Stimulated activated CD8-positive, alpha-beta memory T cell treated with anti-CD3 and anti-CD28 coated beads, Interleukin-7, amount 100 ng/mL, for 1 hour (primary cell): ENCODE measurements at regions not wholly inside any gene's neighbourhood (a gene's known extent, or its start where the extent isn't known, plus 50 kb on each side); places are given as distances from the start of the nearest gene placed in this dataset.

ENCODE experiments used
- DNase-seq, 2 donors: peaks; one replicate each; pipeline ENCODE4 v3.0.0-alpha.2; 2020; ENCODE audit warnings: low read depth in 2 of 2

- no peak for DNase-seq
Observed at GRCh38 chr11:95306801-95307200, 75.8 kb upstream of the SESN3 start.

DNA sequence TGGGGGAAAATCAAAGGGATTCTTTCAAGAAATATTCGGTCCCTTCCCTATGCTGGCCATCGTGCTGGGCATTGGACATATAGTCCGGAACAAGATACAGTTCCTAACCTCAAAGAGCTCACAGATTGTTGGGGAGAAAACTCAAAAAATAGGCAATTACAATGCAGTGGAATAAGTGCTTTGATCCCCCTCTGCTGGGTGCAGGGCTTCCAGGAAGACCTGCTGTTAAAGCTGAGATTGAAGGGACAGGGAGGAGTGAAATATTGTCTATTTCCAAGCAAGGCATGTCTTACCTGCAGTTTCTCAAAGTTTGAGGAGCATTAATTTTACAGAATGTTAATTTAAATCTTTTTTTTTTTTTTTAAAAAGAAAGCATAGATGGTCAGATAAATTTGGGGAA is 75.1 kb upstream of the SESN3 start:
- no peak for DNase-seq

- no peak for DNase-seq
Observed at GRCh38 chr11:95305705-95306104, 74.7 kb upstream of the SESN3 start.

DNA sequence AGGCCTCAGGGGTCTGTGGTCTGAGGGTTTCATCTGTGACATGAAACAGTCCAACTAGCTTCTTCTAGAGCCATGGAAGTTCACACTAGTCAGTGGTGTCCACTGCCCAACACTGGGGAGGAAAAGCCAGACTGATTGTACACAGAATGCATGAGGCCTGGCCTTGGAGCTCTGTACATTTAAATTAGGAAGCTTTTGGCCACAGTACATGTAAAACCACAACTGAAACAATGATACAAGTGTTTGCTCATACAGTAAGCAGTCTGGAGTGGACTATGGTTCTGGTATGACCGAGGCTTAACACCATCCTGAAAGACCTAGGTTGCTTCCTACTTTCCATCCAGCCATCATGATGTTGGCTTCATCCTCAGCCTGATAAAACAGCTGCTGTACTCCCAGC is 73.8 kb upstream of the SESN3 start:
- DNase-seq: no peak

DNA sequence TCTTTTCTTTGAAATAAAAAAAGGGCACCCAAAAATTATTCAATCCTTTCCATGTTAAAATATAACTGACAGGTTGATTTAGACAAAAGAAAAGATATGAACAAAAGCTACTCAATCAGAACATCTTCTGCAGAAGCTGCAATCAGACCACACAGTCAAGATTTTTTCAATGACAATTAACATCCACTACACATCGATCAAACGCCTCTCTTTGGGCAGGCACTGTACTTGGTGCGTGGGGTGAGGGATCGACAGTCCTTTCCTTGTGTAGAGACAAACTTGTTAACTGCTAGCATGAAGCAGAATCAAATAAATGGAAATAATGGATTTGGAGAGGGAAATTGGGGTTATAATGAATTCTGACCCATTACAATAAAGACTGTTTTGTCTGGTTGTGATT is 71.2 kb upstream of the SESN3 start:
- no peak for DNase-seq

DNA sequence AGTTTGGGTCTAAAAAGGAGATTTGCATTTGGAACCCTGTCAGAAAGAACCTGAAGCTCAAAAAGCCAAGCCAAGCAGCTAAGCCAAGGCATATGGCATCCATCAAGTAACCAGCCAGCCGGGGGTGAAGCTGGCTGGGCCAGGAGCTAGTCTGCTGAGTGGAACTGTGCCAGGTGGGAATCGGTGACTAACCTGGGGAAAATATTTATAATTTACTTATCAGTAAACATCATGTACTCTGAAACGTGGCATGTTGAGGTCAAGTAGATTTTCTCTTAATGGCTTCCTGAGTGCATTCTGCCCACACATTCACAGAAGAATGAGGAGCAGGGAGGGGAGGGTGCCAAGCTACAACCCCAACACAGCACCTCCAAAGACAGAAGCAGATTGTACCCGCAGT is 70.5 kb upstream of the SESN3 start:
- DNase-seq: no peak

GRCh38 chr11:95299078-95299679 is 68.2 kb upstream of the SESN3 start:
- DNase-seq: no peak

GRCh38 chr11:95297680-95298452 is 66.9 kb upstream of the SESN3 start:
- no peak for DNase-seq

GRCh38 chr11:95296621-95297025 is 65.6 kb upstream of the SESN3 start:
- no peak for DNase-seq

DNA sequence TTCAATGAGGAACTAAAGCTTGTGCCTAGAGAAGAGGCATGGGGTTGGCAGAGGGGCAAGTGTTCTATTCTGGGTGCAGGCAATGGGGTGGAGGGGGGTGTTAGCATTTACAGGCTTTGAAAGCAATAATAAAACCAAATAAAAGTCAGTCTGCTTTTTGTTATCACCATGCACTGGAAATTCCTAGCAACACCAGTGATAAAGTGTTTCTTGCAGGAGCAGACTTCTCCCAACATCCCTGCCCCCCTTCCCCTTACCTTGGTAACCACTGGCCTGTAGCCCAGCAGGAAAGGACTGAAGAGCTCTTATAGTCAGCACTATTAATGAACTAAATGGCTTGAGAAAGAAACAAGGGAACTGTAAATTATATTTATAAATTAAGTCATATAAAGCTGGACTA is 65.2 kb upstream of the SESN3 start:
- no peak for DNase-seq

GRCh38 chr11:95295382-95296149 is 64.6 kb upstream of the SESN3 start:
- no peak for DNase-seq

- DNase-seq: no peak
Observed at GRCh38 chr11:95294701-95295100, 63.7 kb upstream of the SESN3 start.

DNA sequence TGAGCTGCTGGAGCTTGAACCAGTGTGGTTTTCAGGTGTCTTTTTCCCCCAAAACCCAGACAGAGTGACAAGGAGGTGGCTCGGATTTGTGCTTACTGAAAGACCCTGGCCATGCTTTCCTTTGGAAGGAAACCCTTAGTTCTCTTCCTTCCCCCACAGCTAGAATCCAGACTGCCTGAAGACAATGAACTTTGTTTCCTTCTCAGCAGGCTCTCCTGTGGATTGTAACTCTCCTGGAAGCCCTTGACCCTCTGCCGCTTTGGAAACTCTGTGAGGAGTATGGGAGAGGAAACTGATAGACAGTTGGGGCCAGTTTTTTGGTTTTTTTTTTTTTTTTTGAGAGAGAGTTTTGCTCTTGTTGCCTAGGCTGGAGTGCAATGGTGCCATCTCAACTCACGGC is 62.1 kb upstream of the SESN3 start:
- DNase-seq: no peak

GRCh38 chr11:95291946-95292345 is 60.9 kb upstream of the SESN3 start:
- DNase-seq: no peak

GRCh38 chr11:95289378-95290101 is 58.5 kb upstream of the SESN3 start:
- no peak for DNase-seq

DNA sequence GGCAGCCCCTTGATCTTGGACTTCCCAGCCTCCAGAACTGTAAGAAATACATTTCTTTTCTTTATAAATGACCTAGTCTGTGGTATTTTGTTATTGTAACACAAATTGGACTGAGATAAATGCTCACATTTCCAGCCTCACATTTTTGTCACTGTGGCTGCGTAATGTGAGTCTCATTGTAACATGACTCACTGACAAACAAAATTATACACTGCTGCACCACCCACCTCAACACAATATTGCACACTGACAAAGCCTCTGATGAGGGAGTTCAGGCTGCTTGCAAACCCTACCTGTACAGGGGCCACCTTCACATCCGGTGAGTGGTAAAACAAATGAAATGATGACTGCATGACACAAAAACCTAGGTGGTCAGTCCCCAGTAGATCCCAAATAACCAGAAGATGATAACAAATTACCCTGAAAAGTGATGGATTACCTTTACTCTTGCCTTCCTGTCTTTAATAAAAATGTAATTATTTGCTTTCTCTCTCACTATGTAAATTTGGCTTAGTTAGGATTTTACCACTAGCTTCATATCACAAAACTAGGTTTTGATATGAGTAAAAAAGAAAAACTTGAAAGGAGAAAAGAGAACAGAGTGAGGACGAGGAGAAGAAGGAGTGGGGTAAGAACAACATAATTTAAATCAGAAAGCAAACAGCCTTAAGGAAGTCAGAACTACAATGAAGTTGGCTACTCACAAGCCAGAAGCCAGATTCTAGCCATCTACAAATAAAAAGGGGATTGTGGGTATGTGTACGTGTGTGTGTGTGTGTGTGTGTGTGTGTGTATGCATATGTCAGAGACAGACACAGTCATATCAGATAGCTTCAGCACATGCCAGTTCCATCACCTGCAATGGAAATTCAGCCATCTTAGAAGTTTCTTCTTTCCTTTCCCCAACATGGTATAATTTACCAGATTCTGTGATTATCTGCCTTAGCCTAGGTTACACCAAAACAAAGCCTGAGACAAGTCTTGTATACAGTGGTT is 53.4 kb upstream of the SESN3 start:
- no peak for DNase-seq

DNA sequence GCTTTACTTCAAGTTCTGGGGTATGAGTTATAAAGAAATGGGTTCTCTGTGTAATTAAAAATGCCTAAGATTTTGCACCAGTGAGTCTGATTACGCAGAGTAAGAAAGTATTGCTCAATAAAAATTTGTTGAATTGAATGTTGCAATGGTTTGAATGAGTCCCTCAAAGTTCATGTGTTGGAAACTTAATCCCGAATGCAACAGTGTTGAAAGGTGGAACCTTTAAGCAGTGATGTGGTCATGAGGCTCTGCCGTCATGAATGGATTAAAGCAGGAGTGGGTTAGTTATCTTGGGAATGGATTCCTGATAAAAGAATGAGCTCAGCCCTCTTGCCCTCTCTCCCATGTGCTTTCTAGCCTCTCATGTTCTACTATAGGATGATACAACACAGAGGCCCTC is 52.6 kb upstream of the SESN3 start:
- DNase-seq: no peak

DNA sequence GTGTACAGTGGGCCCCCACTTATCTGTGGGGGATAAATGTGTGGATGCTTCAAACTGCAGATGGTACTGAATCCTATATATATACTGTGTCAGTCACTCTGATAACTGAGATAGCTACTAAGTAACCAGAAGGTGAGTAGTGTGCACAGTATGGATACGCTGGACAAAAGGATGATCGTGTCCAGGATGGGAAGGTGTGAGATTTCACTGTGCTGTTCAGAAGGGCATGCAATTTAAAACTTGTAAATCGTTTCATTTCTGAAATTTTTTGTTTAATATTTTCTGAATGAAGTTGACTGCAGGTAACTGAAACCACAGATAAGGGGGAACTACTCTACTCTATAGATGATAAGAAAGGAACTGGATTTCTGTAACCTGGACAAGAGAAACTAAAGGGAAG is 52.1 kb upstream of the SESN3 start:
- DNase-seq: no peak

DNA sequence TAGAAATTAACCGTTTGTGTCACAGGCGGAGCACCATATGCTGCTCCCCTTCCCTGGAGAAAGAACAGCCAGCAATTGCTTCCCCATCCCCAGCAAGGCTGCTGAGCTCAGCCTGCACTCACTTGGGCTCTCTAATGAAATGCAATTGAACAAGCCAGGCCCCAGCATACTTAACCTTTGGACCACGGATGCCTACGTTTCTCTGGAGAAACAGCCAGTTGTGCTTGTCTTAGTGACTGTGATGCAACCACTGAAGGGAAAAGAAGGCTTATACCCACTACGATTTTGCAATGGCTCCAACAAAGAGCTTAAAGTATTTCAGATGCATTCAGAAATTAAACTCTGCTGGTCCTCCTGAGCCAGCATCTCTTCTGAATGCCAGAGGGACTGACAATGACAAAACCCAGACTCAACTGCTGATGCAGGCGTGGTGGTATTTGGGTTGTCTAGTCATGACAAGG is 51.3 kb upstream of the SESN3 start:
- no peak for DNase-seq
